GM18858 (cell line): ENCODE measurements at regions not wholly inside any gene's neighbourhood (a gene's known extent, or its start where the extent isn't known, plus 50 kb on each side); places are given as distances from the start of the nearest gene placed in this dataset.

Experiments
- ATAC-seq: cut with Tn5 transposase; IDR thresholded peaks from one replicate; pipeline ENCODE4 v1.9.1; 2021; ENCODE audit not compliant: unreplicated experiment

- ATAC-seq = no peak
Measured at GRCh38 chr14:65185829-65186228, 83.5 kb upstream of the MAX start.

DNA sequence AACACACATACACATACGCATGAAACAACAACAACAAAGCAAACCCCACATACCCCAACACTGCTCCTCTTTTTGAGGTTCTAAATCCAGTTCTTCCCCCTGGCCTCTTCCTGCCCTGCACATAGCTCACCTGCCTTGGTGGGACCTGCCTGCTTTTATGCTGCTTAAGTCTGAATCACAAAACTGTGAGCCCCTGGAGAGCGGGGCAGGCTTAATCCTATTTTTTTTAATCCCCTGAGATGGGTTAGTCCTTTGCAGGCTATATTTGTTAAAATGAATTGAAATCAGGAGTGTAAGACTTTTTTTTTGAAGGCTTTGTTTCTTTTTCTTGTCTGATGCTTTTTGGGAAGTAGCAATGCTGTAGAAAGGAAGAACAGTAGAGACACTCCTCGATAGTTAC lies 84.6 kb upstream of the MAX start:
- ATAC-seq = no peak

- no peak for ATAC-seq
Measured at GRCh38 chr14:65187421-65188049, 85.2 kb upstream of the MAX start.

DNA sequence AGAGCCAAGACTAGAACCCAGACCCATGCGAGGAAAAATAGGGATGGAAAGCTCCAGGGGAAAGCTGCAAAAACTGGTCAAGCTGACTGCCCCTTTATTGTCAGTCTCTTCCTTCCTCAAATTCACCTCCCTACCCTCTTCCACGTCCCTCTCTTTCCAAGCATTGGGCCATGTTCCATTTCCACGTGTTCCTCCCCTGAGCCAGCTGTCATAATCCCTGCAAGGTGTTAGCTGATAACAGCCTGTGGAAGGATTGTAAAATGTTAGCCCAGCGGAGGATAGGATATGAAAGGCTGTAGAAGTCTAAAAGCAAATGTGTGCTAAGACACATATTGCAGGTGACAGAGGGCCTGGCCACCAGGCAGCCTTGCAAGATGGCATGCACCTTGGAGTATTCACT lies 88.0 kb upstream of the MAX start:
- no peak for ATAC-seq

- no peak for ATAC-seq
Measured at GRCh38 chr14:65191716-65192115, 89.4 kb upstream of the MAX start.

- no peak for ATAC-seq
Measured at GRCh38 chr14:65192686-65193085, 90.4 kb upstream of the MAX start.

DNA sequence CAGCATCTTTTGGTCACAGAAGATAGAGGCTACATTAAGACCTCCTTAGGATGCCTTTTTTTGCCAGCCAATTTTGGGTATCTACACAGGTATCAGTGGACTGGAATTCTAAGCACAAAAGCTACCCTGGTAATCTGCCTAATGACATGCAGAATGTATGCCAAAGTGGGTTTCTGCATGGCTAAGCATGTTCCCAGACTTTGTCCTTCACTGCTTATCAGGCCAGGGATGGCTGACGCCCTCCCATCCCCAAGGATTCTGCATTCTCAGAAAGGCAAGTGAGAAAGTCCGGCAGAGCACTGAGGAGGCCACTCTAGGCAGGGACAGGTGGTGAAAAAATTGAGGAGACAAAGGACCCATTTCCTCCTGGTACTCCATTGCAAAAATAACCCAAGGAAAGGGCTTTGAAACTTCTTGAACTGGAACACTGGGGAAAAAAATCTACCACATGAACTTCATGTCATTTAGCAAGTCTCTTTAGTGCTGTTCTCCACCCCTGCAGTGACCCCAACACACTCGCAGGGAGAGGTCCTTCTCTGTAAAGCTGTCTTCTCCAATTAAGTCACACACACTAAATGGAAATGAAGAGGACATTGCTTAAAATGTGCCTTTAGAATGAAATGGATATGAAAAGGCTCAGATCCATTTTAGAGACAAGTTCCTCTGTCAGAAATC lies 91.7 kb upstream of the MAX start:
- ATAC-seq = no peak

- ATAC-seq = peak; percentile 94
Measured at GRCh38 chr14:65195042-65195719, 92.9 kb upstream of the MAX start.

DNA sequence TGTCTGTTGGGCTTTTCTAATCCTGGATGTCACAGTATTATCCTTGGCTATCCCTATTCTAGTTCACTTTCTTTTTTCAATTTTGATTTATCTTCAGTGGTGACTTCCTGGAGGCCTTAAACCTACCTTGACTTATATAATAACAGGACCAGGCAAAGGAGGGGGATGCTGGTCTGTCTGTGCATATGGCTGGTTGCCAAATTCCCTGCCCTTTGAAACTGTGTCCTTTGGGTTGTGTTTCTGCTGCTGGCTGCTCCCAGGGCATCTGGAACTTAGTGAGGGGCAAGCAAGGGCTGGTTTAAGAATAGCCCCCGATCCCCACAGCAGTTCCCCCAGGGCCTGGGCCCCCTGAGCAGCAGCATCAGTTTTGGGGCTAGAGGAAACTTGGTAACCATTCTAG lies 96.0 kb upstream of the MAX start:
- no peak for ATAC-seq

GRCh38 chr14:65200454-65200853 lies 98.1 kb upstream of the MAX start:
- no peak for ATAC-seq

- no peak for ATAC-seq
Measured at GRCh38 chr14:65203574-65203973, 101.3 kb upstream of the MAX start.

- ATAC-seq = no peak
Measured at GRCh38 chr14:65204056-65204455, 101.7 kb upstream of the MAX start.

DNA sequence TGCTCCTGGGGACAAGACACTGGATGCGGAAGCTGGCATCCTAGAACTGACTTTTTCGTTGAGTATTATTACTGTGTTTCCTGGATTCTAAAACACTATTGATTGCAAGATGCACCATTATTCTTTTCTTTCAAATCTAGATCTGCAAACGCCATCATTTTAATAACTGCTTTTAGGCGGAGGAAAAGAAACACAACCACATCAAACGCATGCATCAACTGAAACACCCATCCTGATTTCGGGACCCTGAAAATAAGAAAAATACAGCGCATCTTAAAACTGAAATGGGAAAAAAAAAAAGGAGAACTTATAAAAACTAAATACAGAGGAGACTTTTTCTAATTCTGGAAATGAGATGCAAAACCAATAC lies 103.7 kb upstream of the MAX start:
- ATAC-seq = no peak

DNA sequence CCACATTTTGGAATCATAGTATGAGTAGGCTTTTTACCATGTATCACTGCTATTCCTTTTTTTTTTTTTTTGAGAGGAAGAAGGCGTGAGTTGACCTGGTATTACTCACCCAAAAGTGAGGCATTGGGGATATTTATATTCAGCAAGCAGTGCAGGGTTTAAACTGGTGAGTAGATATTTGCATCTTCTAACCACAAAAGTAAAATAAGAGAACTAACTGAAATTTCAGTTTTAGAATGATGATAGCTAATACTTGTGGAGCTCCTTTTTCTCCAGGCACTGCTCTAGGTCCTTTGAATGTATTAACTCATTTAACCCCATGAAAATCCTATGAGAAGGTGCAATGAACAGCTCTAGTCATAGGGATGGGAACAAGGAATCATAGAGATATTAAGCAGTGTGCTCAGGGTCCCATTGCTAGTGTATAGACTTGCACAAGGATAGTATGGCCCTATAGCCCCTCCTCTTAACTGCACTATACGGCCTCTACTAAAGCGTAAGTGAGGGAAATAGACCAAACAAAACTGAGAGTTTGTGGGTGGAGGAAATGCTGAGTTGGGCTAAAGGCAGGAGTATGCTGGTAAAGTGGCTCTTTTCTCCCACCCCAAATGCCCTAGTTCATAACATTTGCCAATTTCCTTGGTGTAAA lies 104.3 kb upstream of the MAX start:
- ATAC-seq = peak; percentile 67

GRCh38 chr14:65208548-65208947 lies 106.2 kb upstream of the MAX start:
- no peak for ATAC-seq

DNA sequence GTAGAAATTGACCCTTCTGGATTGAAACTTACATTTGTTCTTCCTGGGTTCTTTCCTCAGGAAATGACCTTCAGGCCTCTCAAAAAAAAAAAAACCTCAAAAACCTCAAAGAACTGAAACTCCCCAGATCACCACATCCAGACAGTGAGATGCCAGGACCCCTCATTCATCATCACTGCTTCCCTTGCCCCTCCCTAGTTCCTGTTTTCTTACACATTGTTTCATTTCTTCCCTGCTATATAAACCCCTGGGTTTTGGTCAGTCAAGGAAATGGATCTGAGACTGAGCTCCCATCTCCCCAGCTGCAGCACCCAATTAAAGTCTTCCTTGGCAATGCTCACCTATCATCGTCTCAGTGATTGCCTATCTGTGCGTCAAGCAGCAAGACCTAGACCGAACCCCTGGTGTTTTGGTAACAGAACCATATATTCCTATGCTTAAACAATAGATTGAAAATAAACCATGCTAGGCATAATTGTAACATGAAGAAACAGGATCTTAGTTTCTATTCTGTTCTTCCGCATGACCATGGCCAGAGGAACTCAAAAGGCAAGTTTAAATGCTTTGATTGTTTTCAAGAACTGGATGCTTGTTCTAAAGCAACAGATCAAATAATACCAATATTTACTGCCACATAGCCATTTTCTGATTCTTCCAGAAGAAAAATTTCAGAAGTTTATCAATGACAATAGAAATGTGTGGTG lies 108.0 kb upstream of the MAX start:
- ATAC-seq = no peak

- ATAC-seq = no peak
Measured at GRCh38 chr14:65210822-65211182, 108.5 kb upstream of the MAX start.

DNA sequence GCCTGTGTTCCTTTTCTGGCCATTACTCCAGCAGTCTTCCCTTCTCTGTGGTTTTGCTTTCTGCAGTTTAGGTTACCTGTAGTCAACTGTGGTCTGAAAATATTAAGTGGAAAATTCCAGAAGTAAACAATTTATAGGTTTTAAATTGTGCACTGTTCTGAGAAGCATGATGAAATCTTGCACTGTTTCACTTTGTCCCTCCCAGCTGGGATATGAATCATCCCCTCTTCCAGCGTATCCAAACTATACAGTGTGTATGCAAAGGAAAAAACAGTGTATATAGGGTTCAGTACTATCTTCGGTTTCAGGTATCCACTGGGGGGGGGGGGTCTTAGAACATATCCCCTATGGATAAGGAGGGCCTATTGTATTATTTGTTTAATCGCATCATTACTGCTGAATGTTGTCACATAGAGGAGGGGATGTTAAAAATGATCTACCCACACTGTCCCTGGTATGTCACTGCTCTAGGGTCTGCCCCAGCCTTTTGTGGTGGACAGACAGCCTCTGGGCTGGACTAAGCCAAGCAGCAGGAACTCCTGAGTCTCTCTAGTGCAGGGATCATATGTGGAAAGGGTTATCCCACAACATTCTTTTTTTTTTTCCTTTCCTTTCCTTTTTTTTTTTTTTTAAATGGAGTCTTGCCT lies 109.1 kb upstream of the MAX start:
- ATAC-seq = no peak

- no peak for ATAC-seq
Measured at GRCh38 chr14:65213316-65213715, 111.0 kb upstream of the MAX start.

DNA sequence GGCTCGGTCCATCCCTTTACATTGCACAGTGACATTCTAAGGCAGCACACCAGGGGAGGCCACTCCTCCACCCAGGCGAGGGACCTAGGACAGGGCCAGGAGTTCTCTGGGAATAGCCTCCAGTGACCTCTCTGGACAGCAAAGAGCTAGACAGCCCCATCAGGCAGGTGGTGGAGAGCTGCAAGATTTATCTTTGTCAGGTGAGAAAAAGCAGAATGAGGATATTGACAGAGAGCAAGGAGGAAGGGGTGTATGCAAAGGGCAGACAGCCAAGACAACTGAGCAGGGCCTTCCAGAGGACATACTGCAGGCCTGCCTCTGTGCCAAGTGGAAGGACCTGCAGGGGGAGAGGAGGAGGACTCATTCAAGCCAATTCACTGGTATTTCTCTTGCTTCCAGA lies 112.4 kb upstream of the MAX start:
- no peak for ATAC-seq

DNA sequence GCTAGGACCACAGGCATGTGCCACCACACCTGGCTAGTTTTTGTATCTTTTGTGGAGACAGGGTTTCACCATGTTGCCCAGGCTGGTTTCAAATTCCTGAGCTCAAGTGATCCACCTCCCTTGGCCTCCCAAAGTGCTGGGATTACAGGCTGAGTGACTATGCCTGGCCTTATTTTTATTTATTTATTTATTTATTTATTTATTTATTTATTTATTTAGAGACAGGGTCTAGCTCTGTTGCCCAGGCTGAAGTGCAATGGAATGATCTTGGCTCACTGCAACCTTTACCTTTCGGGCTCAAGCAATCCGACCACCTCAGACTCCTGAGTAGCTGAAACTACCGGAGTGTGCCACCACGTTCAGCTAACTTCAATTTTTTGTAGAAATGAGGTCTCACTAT lies 117.0 kb upstream of the MAX start:
- ATAC-seq = no peak
